ENCODE measurements at regions not wholly inside any gene's neighbourhood (a gene's known extent, or its start where the extent isn't known, plus 50 kb on each side); places are given as distances from the start of the nearest gene placed in this dataset.
"Not testable (repeated sequence)": the region's sequence is repeated elsewhere in the genome, so short reads cannot be mapped to it uniquely, and the experiment has no call there.

DNA sequence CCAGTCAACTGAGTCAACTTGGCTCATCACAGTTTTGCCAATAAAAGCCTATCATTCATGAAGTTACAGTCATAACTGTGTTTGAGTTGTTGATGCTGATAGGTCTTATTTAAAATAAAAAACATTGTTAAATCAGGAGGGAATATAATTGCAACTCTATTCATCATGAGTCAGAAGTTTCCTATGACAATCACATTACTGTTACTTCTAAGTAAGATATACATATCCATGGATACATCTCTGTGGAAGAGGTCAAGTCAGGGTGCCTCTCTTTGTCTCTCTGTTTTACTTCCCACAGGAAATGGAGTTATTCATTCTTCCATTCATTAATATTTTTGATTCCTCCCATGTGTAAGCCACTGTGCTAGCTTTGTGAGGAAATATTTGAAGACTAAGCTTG lies 2015.4 kb upstream of the WWC1 start:
- no peaks in the 10 kb centered on the region for H3K36me3 Mint-ChIP-seq
- no peak for ATAC-seq (replicated peaks)

DNA sequence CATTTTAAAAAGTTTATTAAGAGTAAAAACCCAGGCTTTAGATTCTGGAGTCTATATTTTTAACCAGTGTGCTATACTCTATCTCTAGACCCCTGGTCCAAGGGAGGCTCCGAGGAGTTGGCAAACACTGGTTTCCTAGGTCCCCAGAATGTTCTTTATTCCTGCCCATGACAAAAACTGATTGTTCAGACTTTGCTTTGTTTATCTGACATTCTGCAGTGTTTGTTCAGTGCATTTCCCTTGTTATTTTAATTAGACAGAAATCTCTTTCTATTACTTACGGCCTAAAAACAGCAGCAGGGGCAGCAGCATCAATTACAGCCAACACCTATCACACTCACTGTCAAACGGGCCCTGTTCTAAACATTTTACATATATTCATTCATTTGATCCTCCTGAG lies 2011.6 kb upstream of the WWC1 start:
- no peak overlapping the region for H3K4me3 Mint-ChIP-seq
- no peaks in the 10 kb centered on the region for H3K36me3 Mint-ChIP-seq
- ATAC-seq (replicated peaks): no peak
- no peak for DNase-seq
- H3K27ac Mint-ChIP-seq: no peak overlapping the region
- no peaks in the 10 kb centered on the region for H3K4me1 Mint-ChIP-seq
- no peaks in the 10 kb centered on the region for H3K27me3 Mint-ChIP-seq
- peaks cover 0 to 4% of the 10 kb centered on the region in 2 donors for H3K9me3 Mint-ChIP-seq

More for the DNA sequence above, 2015.4 kb upstream of the WWC1 start:
- H3K27me3 Mint-ChIP-seq: no peaks in the 10 kb centered on the region
- no peak overlapping the region for H3K4me3 Mint-ChIP-seq
- no peaks in the 10 kb centered on the region for H3K4me1 Mint-ChIP-seq
- no peak for DNase-seq
- peaks cover 0 to 2% of the 10 kb centered on the region in 2 donors for H3K9me3 Mint-ChIP-seq
- no peak overlapping the region for H3K27ac Mint-ChIP-seq

DNA sequence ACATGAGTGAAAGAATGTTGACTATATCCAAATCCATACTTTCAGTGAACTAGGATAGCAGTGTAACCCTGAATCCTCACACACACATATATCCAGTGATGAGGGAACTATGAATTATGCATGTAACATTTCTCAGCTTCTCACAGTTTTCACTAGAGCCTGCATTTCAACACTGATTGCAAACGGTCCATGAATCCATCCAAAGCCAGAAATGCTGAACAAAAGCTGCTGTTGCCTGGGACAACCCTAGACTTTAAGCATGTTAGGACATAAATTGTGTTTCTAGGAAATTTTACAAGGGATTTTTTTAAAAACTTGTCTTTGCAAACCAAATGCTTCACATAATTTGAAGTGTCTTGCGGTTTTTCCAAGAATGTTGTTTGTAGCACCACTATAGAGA lies 2010.0 kb upstream of the WWC1 start:
- ATAC-seq (replicated peaks): no peak
- no peaks in the 10 kb centered on the region for H3K36me3 Mint-ChIP-seq
- no peaks in the 10 kb centered on the region for H3K27me3 Mint-ChIP-seq
- no peak overlapping the region for H3K27ac Mint-ChIP-seq
- DNase-seq: no peak
- H3K4me3 Mint-ChIP-seq: no peak overlapping the region
- no peaks in the 10 kb centered on the region for H3K4me1 Mint-ChIP-seq
- H3K9me3 Mint-ChIP-seq: peaks cover 0 to 4% of the 10 kb centered on the region in 2 donors

DNA sequence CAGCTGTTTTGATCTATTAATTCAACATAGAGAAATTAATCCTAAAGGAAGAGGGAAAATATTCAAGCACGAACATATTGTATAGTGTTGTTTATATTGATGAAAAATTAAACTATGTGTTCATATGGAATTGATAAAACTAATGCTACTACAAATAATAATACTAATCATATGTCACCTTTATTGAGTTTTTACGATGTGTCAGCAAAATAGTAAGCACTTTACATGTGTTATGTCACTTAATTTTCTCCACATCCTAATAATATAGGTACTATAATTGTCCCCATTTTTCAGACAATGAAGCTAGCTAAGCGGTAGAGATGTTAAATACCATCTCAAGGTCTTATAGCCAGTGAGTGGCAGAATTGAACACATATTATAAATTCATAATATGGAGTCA lies 2008.5 kb upstream of the WWC1 start:
- DNase-seq: no peak
- no peak overlapping the region for H3K4me3 Mint-ChIP-seq
- no peaks in the 10 kb centered on the region for H3K36me3 Mint-ChIP-seq
- H3K9me3 Mint-ChIP-seq: peaks cover 0 to 4% of the 10 kb centered on the region in 2 donors
- no peaks in the 10 kb centered on the region for H3K27me3 Mint-ChIP-seq
- H3K27ac Mint-ChIP-seq: no peak overlapping the region
- ATAC-seq (replicated peaks): no peak
- no peaks in the 10 kb centered on the region for H3K4me1 Mint-ChIP-seq

DNA sequence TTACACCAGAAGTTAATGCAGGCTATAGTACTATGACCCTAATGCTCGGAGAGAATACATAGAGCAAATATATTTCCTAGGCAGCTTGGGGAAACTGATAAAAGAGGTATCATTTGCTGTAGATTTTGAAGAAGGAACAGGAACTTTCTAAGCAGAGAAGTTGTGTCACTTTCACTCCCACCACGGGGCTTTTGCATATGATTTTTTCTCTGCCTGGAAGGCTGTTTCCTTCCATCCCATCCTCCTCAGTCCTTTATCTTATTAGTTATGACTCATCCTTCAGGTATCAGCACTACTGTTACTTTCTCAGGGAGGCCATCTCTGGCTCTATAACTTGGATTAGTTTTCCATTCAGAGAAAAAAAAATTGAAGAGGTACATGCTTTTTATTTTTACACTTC lies 2006.1 kb upstream of the WWC1 start:
- ATAC-seq (replicated peaks): no peak
- no peak overlapping the region for H3K4me3 Mint-ChIP-seq
- H3K27me3 Mint-ChIP-seq: no peaks in the 10 kb centered on the region
- no peak overlapping the region for H3K27ac Mint-ChIP-seq
- no peak for DNase-seq
- no peaks in the 10 kb centered on the region for H3K36me3 Mint-ChIP-seq
- H3K9me3 Mint-ChIP-seq: peaks cover 3 to 4% of the 10 kb centered on the region in 2 donors
- H3K4me1 Mint-ChIP-seq: no peaks in the 10 kb centered on the region

DNA sequence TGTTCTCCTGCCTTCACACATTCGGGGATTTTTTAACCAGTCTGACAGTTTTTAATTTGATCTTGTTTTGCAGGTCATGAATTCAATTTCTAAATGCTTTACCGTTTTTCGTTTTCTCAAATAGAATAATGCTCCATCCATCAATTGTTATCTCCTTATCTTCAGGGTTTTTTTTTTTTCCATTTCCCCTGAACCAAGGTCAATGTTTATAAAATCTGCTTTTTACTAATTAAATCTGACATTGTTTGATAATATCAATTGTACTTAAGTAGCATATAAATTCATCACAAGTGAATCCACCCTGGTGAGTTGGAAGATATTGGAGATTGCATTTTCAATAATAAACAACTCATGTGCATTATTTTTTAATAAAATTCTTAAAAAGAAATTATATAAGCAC lies 2004.6 kb upstream of the WWC1 start:
- H3K27me3 Mint-ChIP-seq: no peaks in the 10 kb centered on the region
- H3K27ac Mint-ChIP-seq: no peak overlapping the region
- H3K4me3 Mint-ChIP-seq: no peak overlapping the region
- H3K4me1 Mint-ChIP-seq: no peaks in the 10 kb centered on the region
- DNase-seq: no peak
- no peaks in the 10 kb centered on the region for H3K36me3 Mint-ChIP-seq
- peaks cover 0 to 4% of the 10 kb centered on the region in 2 donors for H3K9me3 Mint-ChIP-seq
- no peak for ATAC-seq (replicated peaks)

DNA sequence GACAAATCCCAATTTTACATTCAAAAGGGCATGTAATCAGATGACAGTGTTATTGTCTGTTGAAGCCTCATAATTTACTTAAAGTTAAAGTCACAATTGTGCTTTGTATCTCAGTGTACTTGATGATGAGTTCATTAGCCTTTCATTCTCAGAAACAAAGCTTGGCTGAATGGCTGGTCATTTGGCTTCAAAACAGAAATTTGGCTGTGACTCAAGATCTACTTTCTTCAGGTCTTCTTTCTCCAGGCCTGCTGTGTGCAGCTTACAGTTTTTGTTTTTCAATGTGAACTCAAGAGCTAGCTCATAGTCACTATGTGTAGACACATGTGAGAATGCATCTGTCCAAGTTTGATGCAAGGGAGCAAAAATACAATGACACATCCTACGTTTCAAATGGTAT lies 2003.6 kb upstream of the WWC1 start:
- Mint-ChIP-seq H3K36me3 (no peaks in the 10 kb centered on the region), H3K4me1 (no peaks in the 10 kb centered on the region), H3K4me3 (no peak overlapping the region), H3K27me3 (no peaks in the 10 kb centered on the region), H3K27ac (no peak overlapping the region), H3K9me3 (peaks cover 0 to 4% of the 10 kb centered on the region in 2 donors)
- DNase-seq: no peak
- ATAC-seq (replicated peaks): no peak

DNA sequence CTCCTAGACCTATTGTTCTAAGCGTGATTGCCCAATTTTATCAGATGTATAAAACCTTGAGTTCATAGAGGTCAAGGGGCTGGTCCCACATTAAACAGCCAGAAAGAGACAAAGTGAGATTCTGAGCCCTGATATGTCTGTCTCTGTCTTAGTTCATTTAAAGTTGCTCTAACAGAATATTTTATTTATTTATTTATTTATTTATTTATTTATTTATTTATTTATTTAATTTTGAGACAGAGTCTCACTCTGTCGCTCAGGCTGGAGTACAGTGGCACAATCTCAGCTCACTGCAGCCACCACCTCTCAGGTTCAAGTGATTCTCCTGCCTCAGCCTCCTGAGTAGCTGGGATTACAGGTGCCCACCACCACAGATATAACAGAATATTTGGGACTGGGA lies 1999.6 kb upstream of the WWC1 start:
- ATAC-seq (replicated peaks); H3K27ac Mint-ChIP-seq; DNase-seq; H3K4me3 Mint-ChIP-seq; H3K36me3 Mint-ChIP-seq; H3K27me3 Mint-ChIP-seq; H3K9me3 Mint-ChIP-seq; H3K4me1 Mint-ChIP-seq: not testable (repeated sequence)

DNA sequence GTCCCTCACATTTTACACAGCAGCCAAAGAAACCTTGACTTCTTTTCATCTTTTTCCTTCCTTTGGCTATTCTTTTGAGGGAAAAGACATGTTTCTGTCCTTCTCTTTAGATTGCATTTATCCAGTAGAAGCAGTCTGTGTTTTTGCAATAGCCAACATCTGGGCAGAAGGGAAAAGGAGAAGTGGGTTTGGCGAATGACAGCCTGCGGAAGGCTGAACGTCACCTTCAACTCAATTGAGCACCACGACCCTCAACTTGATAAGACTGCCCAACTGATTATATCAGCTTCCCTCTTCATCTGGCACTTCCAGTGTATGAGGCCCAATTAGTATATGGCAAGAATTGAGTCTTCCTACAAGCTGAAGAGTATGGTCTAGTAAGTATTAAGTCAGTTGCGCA lies 1997.6 kb upstream of the WWC1 start:
- Mint-ChIP-seq H3K9me3 (peaks cover 2 to 4% of the 10 kb centered on the region in 2 donors), H3K36me3 (no peaks in the 10 kb centered on the region), H3K4me1 (no peaks in the 10 kb centered on the region), H3K27ac (no peak overlapping the region), H3K27me3 (no peaks in the 10 kb centered on the region), H3K4me3 (no peak overlapping the region)
- DNase-seq: no peak
- ATAC-seq (replicated peaks): no peak

DNA sequence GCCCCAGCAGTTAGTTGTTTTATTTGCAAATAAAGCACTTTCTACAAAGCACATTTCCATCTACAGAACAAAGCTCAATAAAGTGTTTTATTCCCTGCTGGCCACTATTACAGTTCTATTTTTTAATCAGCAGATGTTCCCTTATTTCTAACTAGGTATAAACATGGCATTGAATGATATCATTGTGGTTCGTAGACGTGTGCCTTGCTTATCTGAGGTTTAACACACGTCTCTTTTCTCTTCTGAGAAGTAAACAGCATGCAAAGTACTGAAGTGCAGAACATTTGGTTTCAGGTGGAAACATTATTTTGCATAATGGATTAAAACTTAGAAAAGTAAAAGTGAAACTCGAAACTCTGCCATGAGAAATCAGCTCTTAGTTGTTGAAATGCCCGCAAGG lies 1989.3 kb upstream of the WWC1 start:
- H3K4me3 Mint-ChIP-seq: no peak overlapping the region
- H3K9me3 Mint-ChIP-seq: peaks cover 0 to 7% of the 10 kb centered on the region in 2 donors
- no peaks in the 10 kb centered on the region for H3K4me1 Mint-ChIP-seq
- ATAC-seq (replicated peaks): no peak
- no peaks in the 10 kb centered on the region for H3K27me3 Mint-ChIP-seq
- no peaks in the 10 kb centered on the region for H3K36me3 Mint-ChIP-seq
- DNase-seq: no peak
- no peak overlapping the region for H3K27ac Mint-ChIP-seq

DNA sequence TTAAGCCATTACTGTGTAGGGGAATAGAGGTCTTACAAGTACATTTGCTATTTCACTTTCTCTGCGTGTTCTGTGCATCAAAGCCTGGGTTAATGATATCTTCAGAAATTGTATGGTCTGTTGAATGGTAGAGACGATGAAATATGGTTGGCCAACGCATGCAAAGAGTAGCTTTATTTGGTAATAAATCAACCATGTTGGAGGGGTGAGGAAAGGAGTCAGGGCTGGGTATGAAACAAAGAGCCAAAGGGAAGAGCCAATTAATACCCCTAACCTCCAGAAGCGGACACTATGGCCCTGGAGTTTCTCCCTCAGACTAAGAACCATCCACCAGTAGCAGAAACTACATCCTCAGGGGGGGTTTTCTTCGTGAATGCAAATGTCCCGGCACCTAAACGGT lies 1974.0 kb upstream of the WWC1 start:
- Mint-ChIP-seq H3K4me1 (no peaks in the 10 kb centered on the region), H3K9me3 (peaks cover 0 to 2% of the 10 kb centered on the region in 2 donors), H3K36me3 (no peaks in the 10 kb centered on the region), H3K4me3 (no peak overlapping the region), H3K27ac (no peak overlapping the region), H3K27me3 (no peaks in the 10 kb centered on the region)
- ATAC-seq (replicated peaks): no peak
- DNase-seq: no peak

DNA sequence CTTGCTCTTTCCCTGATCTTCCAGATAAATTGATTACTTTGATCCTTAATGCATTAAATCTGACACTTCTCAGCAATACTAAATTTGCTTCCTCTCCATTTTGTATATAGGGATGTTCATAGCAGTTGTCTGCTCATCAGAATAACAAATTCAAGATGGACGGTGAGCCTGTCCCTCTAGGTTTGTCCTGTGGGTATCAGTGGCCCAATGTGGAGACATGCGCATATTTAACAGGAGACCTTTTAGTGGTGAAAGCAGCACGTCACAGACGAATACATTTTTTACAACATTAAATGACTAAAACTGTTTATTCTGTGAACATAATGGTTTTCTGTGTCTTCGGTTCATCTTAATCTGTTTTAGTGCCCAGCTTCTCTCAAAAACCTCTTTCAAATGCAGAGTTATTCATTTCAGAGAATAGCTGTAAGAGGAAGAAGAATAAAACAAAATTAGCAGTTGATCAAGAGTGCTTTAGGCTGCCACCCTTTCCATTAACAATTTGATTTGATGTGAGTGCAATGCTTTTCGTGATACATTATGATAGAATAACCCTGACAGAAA lies 1970.4 kb upstream of the WWC1 start:
- Mint-ChIP-seq H3K4me3 (no peak overlapping the region), H3K27ac (no peak overlapping the region), H3K4me1 (no peaks in the 10 kb centered on the region), H3K36me3 (no peaks in the 10 kb centered on the region), H3K27me3 (no peaks in the 10 kb centered on the region), H3K9me3 (peaks cover 6 to 7% of the 10 kb centered on the region in 2 donors)
- DNase-seq: no peak
- ATAC-seq (replicated peaks): no peak

DNA sequence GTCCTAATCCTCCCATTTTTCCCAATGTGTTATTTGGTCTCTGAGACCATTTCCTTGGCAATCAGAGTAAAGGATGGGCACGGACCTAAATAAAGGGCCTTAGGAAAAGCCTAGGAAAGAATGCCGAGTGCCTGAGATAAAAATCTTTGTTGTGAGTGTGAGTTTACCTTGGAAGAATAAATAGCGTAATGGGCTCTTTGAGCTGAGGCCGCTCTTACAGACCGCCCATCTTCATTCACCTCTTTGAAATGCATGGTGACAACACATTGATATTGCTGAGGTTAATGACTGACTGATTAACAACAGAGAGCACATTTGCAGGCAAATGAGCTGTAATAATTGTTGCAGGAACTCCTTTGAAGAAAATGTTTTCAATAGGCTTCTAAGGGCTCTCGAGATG lies 1967.1 kb upstream of the WWC1 start:
- H3K9me3 Mint-ChIP-seq: peaks cover 5 to 7% of the 10 kb centered on the region in 2 donors
- H3K4me1 Mint-ChIP-seq: no peaks in the 10 kb centered on the region
- no peak overlapping the region for H3K4me3 Mint-ChIP-seq
- no peak for DNase-seq
- no peaks in the 10 kb centered on the region for H3K27me3 Mint-ChIP-seq
- H3K27ac Mint-ChIP-seq: no peak overlapping the region
- ATAC-seq (replicated peaks): no peak
- H3K36me3 Mint-ChIP-seq: no peaks in the 10 kb centered on the region

DNA sequence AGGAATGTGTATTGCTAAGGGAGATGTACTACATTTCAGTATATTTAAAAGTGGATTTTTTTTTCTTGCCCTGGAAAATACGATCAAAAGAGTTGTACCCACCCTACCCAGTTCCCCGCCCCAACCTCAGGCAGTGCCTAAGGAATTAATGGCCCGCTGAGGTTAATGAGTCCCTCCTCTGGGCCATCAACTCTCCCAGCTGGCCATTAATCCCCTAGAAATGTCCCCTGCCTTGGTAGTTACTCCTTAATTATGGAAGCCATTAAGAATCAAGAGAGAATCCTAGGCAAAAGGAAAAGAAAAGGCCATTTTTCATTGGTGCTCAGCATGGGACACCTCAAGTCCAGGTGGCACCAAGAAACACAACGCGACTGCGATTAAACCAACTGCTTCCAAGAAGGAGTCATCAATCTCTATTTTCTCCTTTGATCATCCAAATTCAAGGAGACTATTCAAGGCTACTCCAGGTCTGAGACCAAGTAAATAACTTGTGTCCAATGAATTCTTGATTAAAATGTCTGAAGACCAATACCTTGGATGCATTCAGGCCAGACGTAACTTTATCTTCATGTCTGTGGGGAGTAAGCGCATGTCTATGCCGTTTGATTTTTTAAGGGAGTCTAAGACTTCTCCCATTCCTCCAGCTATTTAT lies 1962.2 kb upstream of the WWC1 start:
- no peaks in the 10 kb centered on the region for H3K36me3 Mint-ChIP-seq
- H3K27me3 Mint-ChIP-seq: no peaks in the 10 kb centered on the region
- peaks cover 3 to 5% of the 10 kb centered on the region in 2 donors for H3K9me3 Mint-ChIP-seq

DNA sequence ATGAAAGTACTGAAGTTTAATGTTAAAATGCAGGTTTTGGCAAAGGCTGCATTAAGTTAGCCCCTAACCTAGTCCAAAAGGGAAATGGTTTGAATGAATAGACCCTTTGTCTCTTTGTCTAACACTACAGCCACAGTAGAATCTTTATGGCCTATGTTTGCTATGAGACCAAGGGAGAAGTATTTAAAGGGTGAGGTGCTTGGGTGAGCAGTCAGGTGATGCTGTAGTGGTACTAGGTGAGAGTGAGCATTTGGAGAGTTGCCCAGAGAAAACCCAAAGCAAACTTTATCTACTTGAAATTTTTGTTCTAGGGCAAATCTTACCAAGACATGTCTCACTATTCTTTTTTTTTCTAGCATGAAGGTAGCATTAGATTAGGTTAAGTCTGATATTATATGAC lies 1961.4 kb upstream of the WWC1 start:
- Mint-ChIP-seq H3K4me1 (no peaks in the 10 kb centered on the region), H3K36me3 (no peaks in the 10 kb centered on the region), H3K9me3 (peaks cover 3 to 4% of the 10 kb centered on the region in 2 donors), H3K27me3 (no peaks in the 10 kb centered on the region), H3K27ac (no peak overlapping the region), H3K4me3 (no peak overlapping the region)
- ATAC-seq (replicated peaks): no peak
- DNase-seq: no peak

More for the DNA sequence above, 1962.2 kb upstream of the WWC1 start:
- no peak overlapping the region for H3K27ac Mint-ChIP-seq
- ATAC-seq (replicated peaks): no peak
- H3K4me1 Mint-ChIP-seq: no peaks in the 10 kb centered on the region
- H3K4me3 Mint-ChIP-seq: no peak overlapping the region
- no peak for DNase-seq

Measured in stimulated activated naive B cell treated with anti-CD40 and anti-IgM and Interleukin-4, amounts not matched to agents 10 μg/mL and 1 μg/mL and 100 μg/mL, for 72 hours (primary cell).